Glutamatergic neuron (in vitro differentiated cells): ENCODE measurements at regions not wholly inside any gene's neighbourhood (a gene's known extent, or its start where the extent isn't known, plus 50 kb on each side); places are given as distances from the start of the nearest gene placed in this dataset.

Experiments
- DNase-seq: peaks from one replicate; pipeline ENCODE4 v3.0.0; 2022
- H3K27ac Mint-ChIP-seq: one replicate; pipeline ENCODE4 v1.8.0; 2020; ENCODE audit warnings: mild to moderate bottlenecking, mixed read lengths, inconsistent platforms; ENCODE audit not compliant: unreplicated experiment
- H3K27me3 Mint-ChIP-seq: one replicate; pipeline ENCODE4 v1.8.0; 2020; ENCODE audit warnings: mild to moderate bottlenecking, moderate library complexity, mixed read lengths, inconsistent platforms; ENCODE audit not compliant: unreplicated experiment
- H3K36me3 Mint-ChIP-seq: one replicate; pipeline ENCODE4 v1.8.0; 2020; ENCODE audit warnings: mild to moderate bottlenecking, mixed read lengths, inconsistent platforms; ENCODE audit not compliant: unreplicated experiment
- H3K4me1 Mint-ChIP-seq: one replicate; pipeline ENCODE4 v1.8.0; 2020; ENCODE audit warnings: mild to moderate bottlenecking, low read depth, mixed read lengths, inconsistent platforms; ENCODE audit not compliant: unreplicated experiment
- H3K4me3 Mint-ChIP-seq: one replicate; pipeline ENCODE4 v1.8.0; 2020; ENCODE audit warnings: mild to moderate bottlenecking, mixed read lengths, inconsistent platforms; ENCODE audit not compliant: unreplicated experiment
- H3K9me3 Mint-ChIP-seq: one replicate; pipeline ENCODE4 v1.8.0; 2020; ENCODE audit warnings: mild to moderate bottlenecking, moderate library complexity, mixed read lengths, inconsistent platforms; ENCODE audit not compliant: unreplicated experiment
- CTCF ChIP-seq: fragments of 200-600 bp; sonication (generic); IDR thresholded peaks from one replicate; pipeline ENCODE4 v1.5.0; 2021; ENCODE audit not compliant: partially characterized antibody, unreplicated experiment

DNA sequence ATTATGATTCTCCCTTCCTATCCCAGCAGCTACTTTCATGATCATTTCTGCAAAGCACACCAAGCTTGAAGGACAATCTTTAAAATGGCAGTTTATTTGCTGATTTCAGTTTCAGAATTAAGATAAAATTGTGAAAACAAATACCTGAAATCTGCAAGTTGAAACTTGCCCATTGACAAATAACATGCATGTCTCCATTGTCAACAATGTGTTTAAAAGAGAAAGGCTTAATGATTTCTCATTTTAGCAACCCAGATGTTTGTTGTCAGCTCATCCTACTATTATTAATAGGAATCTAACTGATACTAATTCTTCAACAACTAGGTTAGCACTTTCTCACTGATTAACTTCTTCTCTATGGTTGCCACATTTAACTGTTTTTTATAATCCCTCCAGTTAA, 474.6 kb downstream of the PRKD1 start:
- Mint-ChIP-seq H3K27ac (no peak overlapping the region), H3K4me1 (no peaks in the 10 kb centered on the region), H3K36me3 (no peaks in the 10 kb centered on the region), H3K4me3 (no peak overlapping the region), H3K27me3 (no peaks in the 10 kb centered on the region), H3K9me3 (no peaks in the 10 kb centered on the region)
- no peak for DNase-seq
- TF ChIP-seq CTCF: no peak

DNA sequence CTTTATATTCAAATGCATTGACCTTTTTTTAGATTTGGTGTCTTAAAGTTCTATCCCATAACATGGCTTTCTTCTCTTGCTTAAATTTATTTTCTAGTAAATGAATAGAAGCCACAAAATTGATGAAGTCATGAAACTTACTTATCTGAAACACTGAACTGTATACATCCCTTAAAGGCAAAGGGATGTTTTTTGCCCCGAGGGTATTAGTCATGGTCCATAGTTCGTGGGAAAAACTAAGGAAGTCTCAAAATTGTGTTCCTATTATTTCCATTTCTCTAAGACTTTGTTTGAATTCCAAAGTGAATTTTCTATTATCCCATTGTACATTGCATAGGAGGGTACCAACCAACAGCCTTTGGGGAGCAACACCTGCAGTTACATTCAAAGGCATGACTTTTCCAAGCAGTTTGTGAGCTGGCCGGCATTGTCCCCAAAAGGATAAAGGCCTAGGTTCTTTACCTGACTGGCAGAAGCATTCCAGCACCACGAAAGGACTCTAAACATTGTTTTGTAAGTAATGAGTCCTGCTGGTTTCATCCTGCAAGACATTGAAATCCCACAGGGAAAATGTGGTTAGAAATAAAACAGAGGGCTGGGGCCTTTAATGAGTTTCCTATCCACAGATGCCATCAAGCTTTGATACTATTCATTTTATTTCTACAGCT, 473.5 kb downstream of the PRKD1 start:
- Mint-ChIP-seq H3K9me3 (no peaks in the 10 kb centered on the region), H3K36me3 (no peaks in the 10 kb centered on the region), H3K4me3 (no peak overlapping the region), H3K27me3 (no peaks in the 10 kb centered on the region), H3K4me1 (no peaks in the 10 kb centered on the region), H3K27ac (no peak overlapping the region)
- TF ChIP-seq CTCF: no peak
- DNase-seq: no peak

DNA sequence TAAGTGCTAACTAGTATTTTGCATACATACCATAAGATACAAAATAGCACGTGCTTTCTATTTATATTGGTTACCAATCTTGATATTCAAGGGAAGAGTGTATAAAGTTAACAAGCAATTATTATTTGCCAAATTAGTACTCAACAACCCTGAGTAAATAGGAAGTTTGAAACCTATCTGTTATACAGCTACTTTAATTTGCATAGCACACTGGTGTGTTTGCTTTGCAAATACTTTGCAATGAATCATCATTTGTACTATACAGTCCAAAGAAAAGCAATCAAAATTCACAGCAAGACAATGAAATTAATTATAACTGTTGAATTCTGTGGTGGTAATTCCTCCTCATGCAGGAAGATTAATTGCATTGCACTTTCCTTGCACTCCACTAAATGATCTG, 469.1 kb downstream of the PRKD1 start:
- peaks cover 7% of the 10 kb centered on the region for H3K4me1 Mint-ChIP-seq
- H3K27ac Mint-ChIP-seq: no peak overlapping the region
- H3K9me3 Mint-ChIP-seq: no peaks in the 10 kb centered on the region
- H3K27me3 Mint-ChIP-seq: no peaks in the 10 kb centered on the region
- H3K36me3 Mint-ChIP-seq: no peaks in the 10 kb centered on the region
- TF ChIP-seq CTCF: no peak
- DNase-seq: no peak
- no peak overlapping the region for H3K4me3 Mint-ChIP-seq

GRCh38 chr14:29459531-29459930, 468.1 kb downstream of the PRKD1 start:
- DNase-seq: no peak
- H3K9me3 Mint-ChIP-seq: no peaks in the 10 kb centered on the region
- H3K27me3 Mint-ChIP-seq: no peaks in the 10 kb centered on the region
- H3K36me3 Mint-ChIP-seq: no peaks in the 10 kb centered on the region
- no peak overlapping the region for H3K27ac Mint-ChIP-seq
- no peak overlapping the region for H3K4me3 Mint-ChIP-seq
- TF ChIP-seq CTCF: no peak
- peaks cover 7% of the 10 kb centered on the region for H3K4me1 Mint-ChIP-seq

- Mint-ChIP-seq H3K27me3 (no peaks in the 10 kb centered on the region), H3K36me3 (no peaks in the 10 kb centered on the region), H3K4me3 (no peak overlapping the region), H3K9me3 (no peaks in the 10 kb centered on the region), H3K4me1 (peaks cover 9% of the 10 kb centered on the region), H3K27ac (no peak overlapping the region)
- TF ChIP-seq CTCF: no peak
- DNase-seq: no peak
Measured at GRCh38 chr14:29459969-29460560, 467.6 kb downstream of the PRKD1 start.
